Tongue (tissue), 1 donor: ENCODE measurements at regions not wholly inside any gene's neighbourhood (a gene's known extent, or its start where the extent isn't known, plus 50 kb on each side); places are given as distances from the start of the nearest gene placed in this dataset.
"Not testable (repeated sequence)": the region's sequence is repeated elsewhere in the genome, so short reads cannot be mapped to it uniquely, and the experiment has no call there.

Experiments used
- DNase-seq: peaks from one replicate; pipeline ENCODE4 v3.0.0-alpha.2; 2015

DNA sequence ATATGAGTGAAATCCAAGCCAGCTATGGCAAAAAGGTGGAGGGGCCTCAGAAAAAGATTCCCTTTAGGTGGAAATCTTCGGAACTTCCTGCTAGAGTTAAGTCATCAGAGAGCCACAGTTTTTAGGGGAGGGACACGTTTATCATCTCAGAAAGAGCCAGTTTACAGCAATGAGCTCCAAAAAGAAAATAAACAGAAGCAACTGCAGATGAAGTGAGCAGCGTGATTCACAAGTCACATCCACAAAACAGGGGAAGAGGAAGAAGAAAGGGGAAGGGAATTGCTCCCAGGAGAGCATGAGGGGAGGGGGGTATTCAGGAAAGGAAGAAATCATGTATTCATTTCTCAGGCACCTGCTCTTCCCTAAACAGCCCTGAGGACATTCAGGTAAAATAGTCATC is 156.2 kb upstream of the FOXK1 start:
- DNase-seq = no peak

DNA sequence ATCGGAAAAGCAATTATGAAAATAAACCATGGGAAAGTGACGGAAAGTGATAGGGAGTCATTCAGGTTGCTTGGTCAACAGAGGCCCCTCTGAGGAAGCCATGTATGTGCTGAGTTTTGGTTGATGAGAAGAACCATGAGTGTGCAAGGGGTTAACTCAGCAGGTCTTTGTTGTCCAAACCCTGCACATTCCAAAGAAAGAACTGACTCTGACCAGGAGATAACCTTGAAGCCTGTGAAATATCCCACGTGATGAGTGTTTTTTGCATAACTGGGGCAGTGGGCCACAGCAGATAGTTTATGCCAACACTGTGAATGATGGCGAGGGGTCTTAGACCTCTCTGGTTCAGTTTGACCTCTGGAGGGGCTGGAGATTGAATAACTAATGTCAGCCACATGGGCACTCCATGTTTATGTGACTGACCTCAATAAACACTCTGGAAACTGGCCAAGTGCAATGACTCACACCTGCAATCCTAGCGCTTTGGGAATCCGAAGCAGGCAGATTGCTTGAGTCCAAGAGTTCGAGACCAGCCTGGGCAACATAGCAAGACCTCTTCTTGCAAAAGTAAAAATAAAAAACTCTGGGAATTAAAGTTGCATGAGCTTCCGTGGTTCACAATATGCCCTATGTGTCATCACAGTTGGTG is 154.0 kb upstream of the FOXK1 start:
- DNase-seq = no peak

DNA sequence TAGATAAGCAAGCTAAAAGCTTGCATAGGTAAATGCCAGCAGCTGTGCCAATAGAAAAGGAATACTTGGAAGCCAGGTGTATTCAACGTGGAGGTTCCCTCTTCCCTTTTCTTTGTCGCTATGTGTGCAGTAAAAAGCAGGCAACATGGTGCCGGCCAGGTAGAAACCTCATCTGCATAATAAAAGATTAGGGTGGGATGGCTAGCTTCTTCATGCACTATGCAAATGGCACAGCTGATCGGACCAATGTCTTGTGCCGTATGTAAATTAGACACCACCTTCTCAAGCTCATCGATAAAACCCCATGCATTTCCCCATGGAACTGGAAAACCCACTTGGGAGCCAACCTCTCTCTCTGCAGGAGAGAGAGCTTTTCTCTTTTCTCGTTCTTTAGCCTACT is 150.9 kb upstream of the FOXK1 start:
- no peak for DNase-seq

DNA sequence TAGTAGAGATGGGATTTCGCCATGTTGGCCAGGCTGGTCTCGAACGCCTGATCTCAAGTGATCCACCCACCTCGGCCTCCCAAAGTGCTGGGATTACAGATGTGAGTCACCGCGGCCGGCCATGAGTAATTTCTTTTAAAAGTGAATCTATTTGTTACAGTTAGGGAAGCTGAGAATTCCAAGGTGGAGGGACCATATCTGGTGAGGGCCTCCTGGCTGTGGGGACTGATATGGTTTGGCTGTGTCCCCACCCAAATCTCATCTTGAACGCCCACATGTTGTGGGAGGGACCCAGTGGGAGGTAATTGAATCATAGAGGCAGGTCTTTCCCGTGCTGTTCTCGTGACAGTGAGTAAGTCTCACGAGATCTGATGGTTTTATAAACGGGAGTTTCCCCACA is 148.8 kb upstream of the FOXK1 start:
- not testable (repeated sequence) for DNase-seq

DNA sequence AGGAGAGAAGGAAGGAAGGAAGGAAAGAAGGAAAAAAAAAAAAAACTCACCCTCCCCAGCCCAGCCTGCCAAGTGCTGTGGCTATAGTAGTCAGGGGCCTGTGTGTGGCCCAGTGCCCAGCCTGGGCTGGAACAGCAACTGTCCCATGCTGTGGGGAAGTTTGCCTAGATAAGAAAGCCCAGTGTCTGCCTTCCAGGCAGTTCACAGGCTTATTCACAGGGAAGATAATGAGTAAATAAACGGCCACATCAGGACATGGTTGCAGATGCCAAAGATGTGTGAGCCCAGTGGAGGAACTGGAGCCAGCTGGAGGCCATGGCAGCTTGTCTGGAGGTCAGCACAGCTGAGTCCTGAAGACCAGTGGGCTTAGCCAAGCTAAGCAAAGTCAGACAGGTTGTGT is 132.4 kb upstream of the FOXK1 start:
- peak; percentile 7 for DNase-seq

DNA sequence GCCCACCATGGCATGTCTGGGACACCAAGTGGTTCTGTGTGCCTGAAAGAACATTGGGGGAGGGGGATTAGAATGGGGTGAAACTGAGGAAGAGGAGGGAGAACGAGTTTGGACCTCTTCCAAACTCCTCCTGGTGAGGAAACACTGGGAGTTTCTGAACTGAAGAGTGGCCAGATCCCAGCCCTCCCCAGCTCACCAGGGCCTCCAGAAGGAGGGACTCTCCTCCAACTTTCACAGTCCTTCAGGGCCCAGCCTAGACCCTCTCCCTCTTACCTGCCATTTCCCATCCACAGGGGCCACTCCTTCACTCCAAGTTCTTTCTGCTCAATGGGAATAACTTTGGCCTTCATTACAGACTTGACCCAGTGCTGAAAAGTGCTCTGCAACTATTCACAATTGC is 132.0 kb upstream of the FOXK1 start:
- no peak for DNase-seq

DNA sequence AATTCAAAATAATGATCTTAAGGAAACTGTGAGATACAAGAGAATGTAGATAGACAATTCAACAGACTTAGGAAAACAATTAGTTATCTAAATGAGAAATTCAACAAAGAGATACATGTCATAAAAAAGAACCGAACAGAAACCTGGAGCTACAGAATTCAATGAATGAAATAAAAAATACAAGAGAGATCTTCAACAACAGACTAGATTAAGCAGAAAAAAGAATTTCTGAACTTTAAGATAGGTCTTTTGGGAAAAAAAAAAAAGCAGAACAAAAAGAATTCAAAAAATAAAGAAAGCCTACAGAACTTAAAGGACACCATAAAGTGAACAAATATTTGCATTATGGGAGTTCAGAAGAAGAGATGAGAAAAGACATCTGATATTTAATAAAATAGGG is 129.1 kb upstream of the FOXK1 start:
- DNase-seq = no peak

DNA sequence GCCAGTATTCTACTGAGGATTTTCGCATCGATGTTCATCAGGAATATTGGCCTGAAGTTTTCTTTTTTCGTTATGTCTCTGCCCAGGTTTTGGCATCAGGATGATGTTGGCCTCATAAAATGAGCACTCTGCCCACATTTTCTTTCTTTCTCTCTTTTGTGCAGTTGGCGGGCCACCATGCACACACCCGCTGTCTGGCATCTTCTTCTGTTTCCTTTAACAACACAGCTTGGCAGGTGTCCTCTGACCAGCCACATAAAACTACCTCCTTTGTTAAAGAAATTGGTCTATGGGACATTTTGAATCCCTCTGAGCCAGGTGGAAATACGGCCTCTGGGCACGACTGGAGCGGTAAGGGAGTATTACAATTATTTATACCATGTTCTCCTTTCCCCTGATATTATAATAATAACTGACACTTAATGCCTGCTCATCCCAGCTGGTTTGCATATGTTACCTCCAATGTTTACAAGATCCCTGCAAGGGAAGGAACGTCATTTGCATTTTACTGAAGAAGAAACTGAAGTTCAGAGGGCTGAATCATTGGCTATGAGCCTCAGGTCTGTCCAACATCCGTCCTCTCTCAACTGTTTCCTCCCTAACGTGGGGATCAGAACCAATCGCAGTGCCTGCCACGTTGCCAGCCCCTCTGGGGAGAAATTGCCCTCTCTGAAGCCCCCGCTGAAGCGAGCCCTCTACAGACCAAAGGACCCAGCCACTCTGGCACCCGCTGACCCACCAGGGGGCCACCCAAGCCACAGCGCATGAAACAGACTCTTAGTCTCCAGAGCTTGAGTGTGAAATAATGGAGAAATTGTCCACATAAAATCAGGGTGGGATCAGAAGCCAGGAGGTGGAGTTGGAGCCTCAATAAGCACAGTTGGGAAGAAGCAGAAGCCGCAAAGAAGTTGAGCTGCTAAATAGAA is 125.0 kb upstream of the FOXK1 start:
- DNase-seq = no peak

DNA sequence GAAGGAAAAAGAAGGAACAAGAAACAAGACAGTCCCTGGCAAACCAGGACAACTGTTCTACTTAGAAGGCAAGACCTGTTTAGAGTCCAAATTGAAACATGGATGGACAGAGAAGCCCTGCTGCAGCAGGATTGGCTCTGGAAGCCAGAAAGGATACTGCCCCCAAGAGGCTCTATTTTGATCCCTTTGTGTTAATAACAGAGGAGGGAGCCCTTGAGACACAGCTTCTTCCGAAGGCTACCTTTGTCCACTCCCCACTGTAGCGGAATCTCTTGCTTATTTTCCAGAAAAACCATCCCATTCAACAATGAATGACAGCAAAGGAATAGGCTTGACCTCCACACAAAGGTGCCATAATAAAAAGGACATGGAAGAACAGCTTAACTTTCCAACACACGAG is 120.3 kb upstream of the FOXK1 start:
- no peak for DNase-seq

DNA sequence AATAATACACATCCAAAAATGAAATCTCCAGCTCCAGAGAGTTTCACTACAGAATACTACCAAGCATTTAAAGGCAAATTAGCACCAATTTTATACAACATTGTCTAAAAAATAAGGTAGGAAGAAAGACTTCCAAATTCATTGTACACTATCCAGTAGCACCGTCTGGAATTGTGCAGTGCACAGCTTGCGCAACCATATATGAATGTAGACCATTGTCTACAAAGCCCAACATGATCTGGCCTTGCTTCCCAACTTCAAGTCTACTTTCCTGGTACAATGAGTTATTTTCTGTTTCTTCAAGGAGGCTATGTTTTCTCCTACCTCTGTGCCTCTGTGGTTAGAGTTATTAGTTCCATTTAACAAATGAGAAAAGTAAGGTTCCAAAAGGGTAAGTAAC is 115.4 kb upstream of the FOXK1 start:
- no peak for DNase-seq

DNA sequence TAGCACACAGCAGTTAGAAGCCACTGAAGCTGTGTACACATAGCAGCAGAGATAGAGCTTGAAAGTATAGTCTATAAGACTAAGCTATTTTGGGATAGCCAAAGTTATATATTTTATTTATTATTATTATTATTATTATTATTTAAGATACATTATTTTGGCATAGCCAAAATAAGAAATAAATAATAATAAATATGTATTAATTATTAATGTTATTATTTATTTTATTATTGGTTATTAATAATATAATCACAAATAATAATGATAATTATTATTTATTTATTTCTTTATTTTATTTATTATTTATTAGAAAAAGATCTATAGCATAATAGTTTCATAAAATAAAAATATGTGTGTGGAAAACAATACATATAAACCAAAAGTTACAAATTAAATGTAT is 107.2 kb upstream of the FOXK1 start:
- DNase-seq = no peak

DNA sequence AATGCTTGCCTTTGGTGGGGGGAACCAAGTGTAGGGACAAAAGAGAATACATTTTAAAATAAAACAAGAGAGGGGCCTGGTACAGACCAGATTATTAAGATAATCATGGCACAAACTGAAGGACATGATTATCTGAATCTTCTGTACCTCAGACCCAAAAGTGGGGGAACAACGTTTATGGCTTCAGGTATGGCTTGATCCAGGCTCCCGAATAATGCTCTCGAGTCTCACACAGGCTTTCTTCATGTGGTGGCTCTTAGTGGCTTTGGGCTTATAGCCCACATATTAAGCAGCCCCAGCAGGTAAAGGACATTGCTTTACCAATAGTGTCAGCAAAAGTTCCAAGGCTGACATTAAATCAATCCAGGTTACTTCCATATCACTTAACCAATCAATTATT is 106.8 kb upstream of the FOXK1 start:
- DNase-seq = no peak

DNA sequence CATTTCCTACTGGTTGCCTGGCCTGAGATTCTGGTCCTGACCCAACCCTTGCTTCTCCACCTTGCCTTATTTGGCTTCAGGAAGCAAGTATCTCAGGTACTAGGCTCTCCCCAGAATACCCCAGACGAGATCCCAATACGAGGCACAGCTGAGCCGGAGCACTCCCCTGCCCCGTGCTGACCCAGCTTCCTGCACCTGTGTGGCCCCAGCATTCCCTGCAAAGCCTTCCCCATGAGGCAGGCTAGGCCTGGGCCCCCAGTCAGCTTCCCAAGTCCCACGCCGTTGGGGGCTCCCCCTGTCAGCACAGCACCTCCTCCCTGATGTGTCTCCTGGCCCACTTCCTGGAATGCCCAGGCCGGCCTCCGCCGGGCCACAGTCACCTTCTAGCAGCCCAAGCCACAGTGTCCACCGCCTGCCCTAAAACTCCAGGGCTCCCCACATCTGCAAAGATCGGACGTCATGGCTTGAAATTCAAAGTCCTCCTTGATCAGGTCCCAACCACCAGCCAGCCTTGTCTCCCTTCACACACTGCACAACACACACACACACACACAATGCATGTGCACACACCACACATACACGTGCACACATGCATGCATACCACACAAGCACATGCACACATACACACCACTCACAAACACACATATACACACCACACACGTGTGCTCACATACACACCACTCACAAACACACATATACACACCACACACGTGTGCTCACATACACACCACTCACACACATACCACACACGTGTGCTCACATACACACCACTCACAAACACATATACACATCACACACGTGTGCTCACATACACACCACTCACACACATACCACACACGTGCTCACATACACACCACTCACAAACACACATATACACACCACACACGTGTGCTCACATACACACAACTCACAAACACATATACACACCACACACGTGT is 78.9 kb upstream of the FOXK1 start:
- DNase-seq = no peak

DNA sequence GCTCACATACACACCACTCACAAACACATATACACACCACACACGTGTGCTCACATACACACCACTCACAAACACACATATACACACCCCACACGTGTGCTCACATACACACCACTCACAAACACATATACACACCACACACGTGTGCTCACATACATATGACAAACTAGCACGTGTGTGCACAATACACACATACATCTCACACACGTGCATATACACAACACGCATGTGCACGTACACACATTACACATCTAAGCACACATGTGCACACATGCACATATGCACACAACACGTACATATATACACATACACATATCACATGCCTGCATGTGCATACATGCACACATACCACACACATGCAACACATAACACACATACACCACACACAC is 78.3 kb upstream of the FOXK1 start:
- no peak for DNase-seq

DNA sequence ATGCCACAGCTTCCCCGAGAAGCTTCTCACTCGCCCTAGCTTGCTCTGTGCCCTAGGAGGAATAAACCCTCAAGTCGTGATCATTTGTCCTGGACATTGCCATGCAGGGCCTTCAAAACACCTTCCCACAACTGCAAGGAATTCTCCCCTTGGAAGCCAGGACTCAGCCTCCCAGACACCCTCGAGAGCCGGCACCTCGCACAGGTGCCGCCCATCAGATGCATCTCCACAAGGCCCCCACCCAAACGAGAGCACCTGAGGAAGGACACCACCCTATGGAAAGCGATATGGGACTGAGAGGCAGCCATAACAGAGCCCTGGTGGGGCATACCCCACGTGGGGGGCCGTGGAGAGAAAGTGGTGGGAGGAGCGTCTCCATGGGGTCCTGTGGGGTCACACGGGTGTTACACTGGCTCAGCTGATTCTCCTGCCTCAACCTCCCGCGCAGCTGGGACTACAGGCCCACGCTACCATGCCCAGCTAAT is 77.6 kb upstream of the FOXK1 start:
- DNase-seq = no peak

DNA sequence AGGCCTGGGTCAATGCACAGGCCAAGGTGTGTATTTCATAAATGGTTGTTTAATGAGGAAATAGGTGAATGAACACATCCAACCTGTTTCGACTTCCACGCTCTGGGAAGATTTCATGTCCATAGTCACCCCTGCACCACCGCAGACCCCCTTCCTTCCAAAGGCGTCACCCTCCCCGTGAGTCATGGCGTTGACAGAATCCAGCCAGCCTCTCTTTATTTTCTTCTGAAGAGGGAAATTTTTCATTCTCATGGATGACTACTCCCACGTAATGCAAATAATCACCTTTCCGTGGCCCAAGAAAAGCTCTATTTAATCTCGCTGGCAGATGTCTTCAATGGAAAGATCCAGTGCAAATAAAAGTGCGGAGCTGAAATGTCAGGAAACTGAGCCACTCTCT is 75.3 kb upstream of the FOXK1 start:
- DNase-seq = peak; percentile 43

DNA sequence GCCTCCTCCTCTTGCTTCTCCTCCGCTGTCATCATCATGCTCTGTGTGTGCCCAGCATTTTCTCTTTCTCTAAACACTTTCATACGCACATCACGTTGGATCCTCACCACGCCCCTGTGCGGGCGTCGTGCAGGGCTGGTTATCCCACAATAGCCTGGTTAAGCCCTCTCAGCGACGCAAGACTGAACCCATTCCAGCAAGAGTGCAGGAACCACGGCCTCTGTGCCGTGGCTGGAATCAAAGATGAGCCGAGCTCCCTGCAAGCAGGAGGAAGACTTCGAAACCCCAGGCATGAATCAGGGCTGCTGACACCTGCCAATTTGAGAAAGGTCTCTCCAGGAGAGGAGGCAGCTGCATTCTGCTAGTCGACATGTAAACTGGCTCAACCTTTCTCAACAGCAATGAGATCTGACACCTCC is 74.8 kb upstream of the FOXK1 start:
- DNase-seq = peak; percentile 54

DNA sequence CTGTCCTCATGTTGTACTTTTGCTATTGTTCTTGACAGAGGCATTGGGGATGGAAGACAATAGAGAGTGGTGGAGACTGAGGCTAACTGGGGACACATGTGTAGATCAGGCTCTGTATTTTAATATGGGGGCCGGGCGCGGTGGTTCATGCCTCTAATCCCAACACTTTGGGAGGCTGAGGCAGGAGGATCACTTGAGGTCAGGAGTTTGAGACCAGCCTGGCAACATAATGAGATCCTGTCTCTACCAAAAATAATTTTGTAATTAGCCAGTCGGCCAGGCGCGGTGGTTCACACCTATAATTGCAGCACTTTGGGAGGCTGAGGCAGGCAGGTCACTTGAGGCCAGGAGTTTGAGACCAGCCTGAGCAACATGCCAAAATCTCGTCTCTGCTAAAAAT is 72.5 kb upstream of the FOXK1 start:
- DNase-seq = not testable (repeated sequence)

DNA sequence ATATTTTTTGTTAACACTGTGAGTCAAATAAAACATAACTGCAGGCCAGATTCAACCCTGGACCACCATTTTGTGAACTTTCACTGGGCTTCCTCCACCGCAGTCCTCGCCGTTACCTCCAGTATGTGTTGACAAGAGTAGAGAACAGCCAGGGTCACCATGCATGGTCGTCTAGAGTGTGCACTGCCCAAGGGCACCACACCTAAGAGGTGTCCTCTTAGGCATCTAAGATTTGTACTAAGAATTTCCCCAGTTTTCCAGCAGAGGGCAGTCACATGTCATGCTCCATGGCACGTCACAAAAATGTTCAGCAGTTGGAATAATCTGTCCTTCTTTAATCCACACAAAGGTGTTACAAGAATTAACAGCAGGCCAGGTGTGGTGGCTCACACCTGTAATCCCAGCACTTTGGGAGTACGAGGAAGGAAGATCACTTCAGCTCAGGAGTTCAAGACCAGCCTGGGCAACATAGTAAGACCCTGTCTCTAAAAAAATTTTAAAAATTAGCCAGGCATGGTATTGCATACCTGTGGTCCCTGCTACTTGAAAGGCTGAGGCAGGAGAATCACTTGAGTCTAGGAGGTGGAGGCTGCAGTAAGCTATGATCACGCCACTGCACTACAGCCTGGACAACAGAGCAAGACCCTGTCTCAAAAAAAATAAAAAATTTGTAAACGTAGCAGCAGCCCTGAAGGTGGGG is 71.2 kb upstream of the FOXK1 start:
- DNase-seq = peak; percentile 77

DNA sequence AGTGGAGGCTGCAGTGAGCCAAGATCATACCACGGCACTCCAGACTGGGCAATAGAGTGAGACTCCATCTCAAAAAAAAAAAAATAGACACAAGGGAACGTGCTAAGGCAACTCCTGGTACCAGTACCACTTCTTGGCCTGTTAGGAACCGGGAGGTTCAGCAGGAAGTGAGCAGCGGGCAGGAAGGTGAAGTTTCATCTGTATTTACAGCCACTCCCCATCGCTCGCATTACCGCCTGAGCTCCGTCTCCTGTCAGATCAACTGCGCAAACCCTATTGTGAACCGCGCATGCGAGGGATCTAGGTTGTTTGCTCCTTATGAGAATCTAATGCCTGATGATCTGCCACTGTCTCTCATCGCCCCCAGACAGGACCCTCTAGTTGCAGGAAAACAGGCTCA is 69.9 kb upstream of the FOXK1 start:
- no peak for DNase-seq

DNA sequence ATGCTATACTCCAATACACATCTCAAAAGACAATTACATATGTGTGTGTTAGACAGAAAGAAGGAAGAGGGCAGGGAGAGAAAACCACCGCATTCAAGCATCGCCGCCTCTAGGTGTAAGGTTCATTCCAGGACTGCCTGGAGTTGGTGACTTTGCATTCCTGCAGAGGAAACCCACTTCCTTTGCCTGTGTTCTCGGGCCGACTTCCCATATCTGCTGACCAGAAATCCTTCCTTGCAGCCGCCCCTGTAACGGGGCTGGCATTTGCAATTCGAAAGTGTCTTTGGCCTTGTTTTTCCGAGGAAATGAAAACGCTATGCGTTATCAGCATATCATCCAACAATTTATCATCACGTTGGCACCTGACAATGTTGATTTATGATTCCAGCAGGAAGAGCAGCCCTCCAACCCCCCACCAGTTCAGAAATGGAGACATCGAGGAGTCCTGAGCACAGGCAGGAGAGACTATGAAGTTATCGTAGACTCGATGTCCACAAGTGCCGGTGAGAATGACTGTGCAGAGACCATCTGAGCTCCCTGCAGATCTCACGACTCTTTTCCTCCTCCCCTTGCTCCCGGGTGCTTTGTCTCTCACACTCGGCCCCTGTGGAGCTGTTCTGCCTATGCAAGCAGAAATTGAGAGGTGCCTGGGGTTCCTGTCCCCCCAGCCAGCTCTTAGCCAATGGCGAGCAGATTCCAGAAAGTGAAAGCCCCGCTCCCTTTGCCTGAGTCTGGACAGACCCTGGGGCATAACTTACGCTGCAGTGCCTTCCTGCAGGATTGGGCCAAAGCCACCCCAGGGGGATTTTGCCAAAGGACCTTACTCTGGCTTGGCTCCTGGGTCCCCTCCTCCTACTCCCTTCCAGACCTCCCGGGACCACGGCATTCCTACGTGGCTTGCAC is 68.9 kb upstream of the FOXK1 start:
- peak; percentile 11 for DNase-seq
